Esophagus muscularis mucosa (tissue), 3 donors: ENCODE measurements at regions not wholly inside any gene's neighbourhood (a gene's known extent, or its start where the extent isn't known, plus 50 kb on each side); places are given as distances from the start of the nearest gene placed in this dataset.

Experiments
- CTCF ChIP-seq, 3 experiments: fragments of 200-600 bp in 2 of 3; fragments of 450-650 bp in 1 of 3; sonication (generic) in 2 of 3; IDR thresholded peaks; one replicate each; pipeline ENCODE4 v1.5.1; 2017 to 2019; ENCODE audit warnings: antibody characterized with exemption in 3 of 3, mild to moderate bottlenecking in 2 of 3, moderate library complexity in 1 of 3
- EP300 ChIP-seq: sonication (generic); formaldehyde crosslinking; IDR thresholded peaks from one replicate; pipeline ENCODE4 v1.6.1; 2017; ENCODE audit warnings: antibody characterized with exemption

GRCh38 chr1:198032668-198033067 lies 115.5 kb downstream of the LHX9 start:
- TF ChIP-seq CTCF (IDR thresholded peaks at IDR 0.05) (no peak), EP300 (no peak)
